IMR-90 (cell line): ENCODE measurements at regions not wholly inside any gene's neighbourhood (a gene's known extent, or its start where the extent isn't known, plus 50 kb on each side); places are given as distances from the start of the nearest gene placed in this dataset.

Source experiments
- ATAC-seq: fragments of 200-7000 bp; cut with Tn5 transposase; 2 replicates; pipeline ENCODE4 v1.9.1; 2020; ENCODE audit warnings: low read depth, mild to moderate bottlenecking, moderate library complexity
- BruUV-seq: library from RNA; stranded (reverse); fragments of 400-500 nt; replicated peaks from 2 replicates; lab custom pipeline; 2021; lab: Mats Ljungman, UMichigan
- CTCF ChIA-PET: fragments of 300-600 bp; formaldehyde crosslinking; extraction: SDS; loops from one replicate; lab custom pipeline; 2021; ENCODE audit warnings: antibody characterized with exemption; lab: Yijun Ruan, JAX
- POLR2A ChIA-PET: fragments of 300-600 bp; sonication (Branson Sonifier 250); formaldehyde crosslinking; loops from one replicate; lab custom pipeline; 2022; ENCODE audit warnings: antibody characterized with exemption; ENCODE audit not compliant: unreplicated experiment; lab: Charles Lee
- DNase-seq: peaks from one replicate; pipeline ENCODE4 v3.0.0; 2013
- H2AFZ ChIP-seq: replicated peaks from 2 replicates; pipeline ENCODE3; 2013; ENCODE audit warnings: low read length, mild to moderate bottlenecking; ENCODE audit not compliant: poor library complexity
- H2AK5ac ChIP-seq: 2 replicates; pipeline ENCODE4 v1.6.1; 2013; ENCODE audit warnings: low read depth, low read length, inconsistent platforms
- H2AK9ac ChIP-seq: replicated peaks from 2 replicates; pipeline ENCODE3; 2013; ENCODE audit warnings: mild to moderate bottlenecking, low read depth, low read length, moderate library complexity; ENCODE audit not compliant: poor library complexity
- H2BK120ac ChIP-seq: 2 replicates; pipeline ENCODE4 v1.6.1; 2013; ENCODE audit warnings: low read depth, low read length, inconsistent platforms
- H2BK15ac ChIP-seq: 3 replicates; pipeline ENCODE4 v1.6.1; 2013; ENCODE audit warnings: low read depth, low read length, inconsistent platforms
- H2BK20ac ChIP-seq: 2 replicates; pipeline ENCODE4 v1.6.1; 2013; ENCODE audit warnings: low read depth, mild to moderate bottlenecking, inconsistent platforms, low read length, moderate library complexity
- H2BK5ac ChIP-seq: 2 replicates; pipeline ENCODE4 v1.6.1; 2013; ENCODE audit warnings: mild to moderate bottlenecking, low read depth, low read length, inconsistent platforms; ENCODE audit not compliant: poor library complexity, severe bottlenecking
- H3K14ac ChIP-seq: replicated peaks from 2 replicates; pipeline ENCODE4 v1.6.1; 2013; ENCODE audit warnings: low read depth, low read length, inconsistent platforms
- H3K18ac ChIP-seq: 2 replicates; pipeline ENCODE4 v1.6.1; 2013; ENCODE audit warnings: low read depth, low read length, control low read depth
- H3K23ac ChIP-seq: 2 replicates; pipeline ENCODE4 v1.6.1; 2013; ENCODE audit warnings: low read depth, low read length, inconsistent platforms
- H3K27ac ChIP-seq: 2 replicates; pipeline ENCODE4 v1.5.1; 2013; ENCODE audit warnings: mild to moderate bottlenecking, control low read depth, low read length; ENCODE audit not compliant: insufficient read depth
- H3K27me3 ChIP-seq: 2 replicates; pipeline ENCODE4 v1.6.1; 2013; ENCODE audit warnings: low read length; ENCODE audit not compliant: control insufficient read depth, insufficient read depth
- H3K36me3 ChIP-seq: 2 replicates; pipeline ENCODE4 v1.6.1; 2013; ENCODE audit warnings: low read length, mixed read lengths; ENCODE audit not compliant: control insufficient read depth, insufficient read depth
- H3K4ac ChIP-seq: 2 replicates; pipeline ENCODE4 v1.6.1; 2013; ENCODE audit warnings: low read depth, low read length, inconsistent platforms
- H3K4me1 ChIP-seq: 2 replicates; pipeline ENCODE4 v1.6.1; 2013; ENCODE audit warnings: low read length, mixed read lengths; ENCODE audit not compliant: control insufficient read depth, insufficient read depth
- H3K4me2 ChIP-seq: 2 replicates; pipeline ENCODE4 v1.6.1; 2013; ENCODE audit warnings: low read depth, mild to moderate bottlenecking, control low read depth, low read length, moderate library complexity
- H3K4me3 ChIP-seq: 2 replicates; pipeline ENCODE4 v1.5.1; 2013; ENCODE audit warnings: low read depth, mild to moderate bottlenecking, control low read depth, low read length, moderate library complexity; ENCODE audit not compliant: insufficient read depth
- H3K56ac ChIP-seq: 2 replicates; pipeline ENCODE4 v1.6.1; 2013; ENCODE audit warnings: low read length, inconsistent platforms; ENCODE audit not compliant: insufficient read depth; ENCODE audit errors: extremely low read depth
- H3K79me1 ChIP-seq, 2 experiments: 2 replicates each; pipeline ENCODE4 v1.6.1; 2013; ENCODE audit warnings: low read length in 2 of 2, inconsistent platforms in 1 of 2, low read depth in 1 of 2
- H3K9ac ChIP-seq: 2 replicates; pipeline ENCODE4 v1.6.1; 2013; ENCODE audit warnings: low read depth, low read length, control low read depth
- H3K9me1 ChIP-seq: 2 replicates; pipeline ENCODE4 v1.6.1; 2013; ENCODE audit warnings: low read length, inconsistent platforms; ENCODE audit not compliant: insufficient read depth
- H3K9me3 ChIP-seq: 2 replicates; pipeline ENCODE4 v1.6.1; 2013; ENCODE audit warnings: low read length; ENCODE audit not compliant: control insufficient read depth, insufficient read depth
- H4K20me1 ChIP-seq: 2 replicates; pipeline ENCODE4 v1.6.1; 2013; ENCODE audit warnings: low read length, inconsistent platforms; ENCODE audit not compliant: insufficient read depth
- H4K5ac ChIP-seq: 2 replicates; pipeline ENCODE4 v1.6.1; 2013; ENCODE audit warnings: mild to moderate bottlenecking, low read depth, low read length, control low read depth
- H4K8ac ChIP-seq, 2 experiments: 2 replicates each; pipeline ENCODE4 v1.6.1; 2013; ENCODE audit warnings: low read depth in 2 of 2, low read length in 2 of 2, control low read depth in 1 of 2, inconsistent platforms in 1 of 2
- H4K91ac ChIP-seq: 2 replicates; pipeline ENCODE4 v1.6.1; 2013; ENCODE audit warnings: low read depth, low read length, inconsistent platforms; ENCODE audit not compliant: insufficient read depth
- CHD1 ChIP-seq: IDR thresholded peaks from 2 replicates; pipeline ENCODE4 v1.6.1; 2012; ENCODE audit warnings: low read depth, low read length, improper control_type of control experiment
- WGBS, 2 experiments: methylation state at CpG; one replicate each; pipeline versions ENCODE4 v1.1.5 to v1.1.7; 2013; ENCODE audit warnings: missing lambda C conversion rate in 2 of 2; ENCODE audit not compliant: insufficient read length in 1 of 2; ENCODE audit errors: extremely low coverage in 2 of 2; 5-methylcytosine and 5-hydroxymethylcytosine counted together
- dilution Hi-C: fragments of 300-500 bp; cut with HindIII; formaldehyde crosslinking; loops from one replicate; pipeline ENCODE4 v1.14.3; 2018; ENCODE audit warnings: low sequenced_read_pairs; ENCODE audit not compliant: unreplicated experiment
- in situ Hi-C: fragments of 300-500 bp; cut with MboI; formaldehyde crosslinking; loops from 3 replicates; pipeline ENCODE4 v1.14.3; 2019; ENCODE audit warnings: low sequenced_read_pairs, inconsistent platforms, mixed read lengths
- intact Hi-C: fragments of 100-400 bp; cut with micrococcal nuclease; formaldehyde crosslinking; loops from 2 replicates; pipeline ENCODE4 v1.10.0; 2022

DNA sequence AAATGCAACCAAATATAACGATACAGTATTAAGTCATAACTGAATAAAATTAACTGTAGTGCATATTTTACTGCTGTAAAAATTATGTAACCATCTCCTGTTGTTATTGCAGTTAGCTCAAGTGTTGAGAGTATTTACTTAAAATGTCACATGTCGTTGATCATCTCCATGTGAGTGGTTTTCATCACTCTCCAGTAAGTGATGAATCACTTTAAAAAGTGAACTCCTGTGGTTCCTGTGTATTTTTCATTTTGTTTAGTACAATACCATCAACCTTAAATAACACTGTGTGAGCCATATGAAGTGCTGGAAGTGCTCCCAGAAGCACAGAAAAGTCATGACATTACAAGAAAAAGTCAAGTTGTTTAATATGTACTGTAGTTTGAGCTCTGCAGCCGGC, 104.7 kb upstream of the SLCO1B1 start:
- Histone ChIP-seq H2BK120ac (no peak overlapping the region), H2AFZ (no peak overlapping the region), H4K5ac (no peak overlapping the region), H2BK15ac (no peak overlapping the region), H3K56ac (no peak overlapping the region), H3K79me1 (no peaks in the 10 kb centered on the region), H3K14ac (no peak overlapping the region), H3K9me3 (peaks cover 4% of the 10 kb centered on the region), H3K4me2 (no peak overlapping the region), H3K36me3 (no peaks in the 10 kb centered on the region), H3K4me3 (no peak overlapping the region), H4K20me1 (no peaks in the 10 kb centered on the region), H3K4ac (no peak overlapping the region), H2BK5ac (no peak overlapping the region), H3K9me1 (no peaks in the 10 kb centered on the region), H4K8ac (no peak overlapping the region), H4K91ac (no peak overlapping the region), H3K23ac (no peak overlapping the region), H3K9ac (no peak overlapping the region), H3K4me1 (no peaks in the 10 kb centered on the region), H3K18ac (no peak overlapping the region), H3K27ac (no peak overlapping the region), H2BK20ac (no peak overlapping the region), H2AK5ac (no peak overlapping the region), H3K27me3 (no peaks in the 10 kb centered on the region), H2AK9ac (no peak overlapping the region)
- TF ChIP-seq CHD1: no peak
- ChIA-PET POLR2A (no interaction called here), CTCF (no interaction called here)
- dilution Hi-C loops: no loop called here
- intact Hi-C loops: no loop called here
- ATAC-seq: no peak
- no TSS peak for BruUV-seq
- in situ Hi-C loops: no loop called here
- DNase-seq: no peak
- no CpG with 5 or more reads among the region's 3 CpGs for WGBS, 2 experiments
